HG03139 (cell line): ENCODE measurements at regions not wholly inside any gene's neighbourhood (a gene's known extent, or its start where the extent isn't known, plus 50 kb on each side); places are given as distances from the start of the nearest gene placed in this dataset.

Experiments
- ATAC-seq: cut with Tn5 transposase; IDR thresholded peaks from one replicate; pipeline ENCODE4 v1.9.1; 2021; ENCODE audit not compliant: unreplicated experiment

GRCh38 chr6:144646093-144647056, 361.2 kb downstream of the UTRN start:
- ATAC-seq, result no peak

- ATAC-seq, result no peak
These were observed 362.4 kb downstream of the UTRN start for GRCh38 chr6:144647406-144647964.

DNA sequence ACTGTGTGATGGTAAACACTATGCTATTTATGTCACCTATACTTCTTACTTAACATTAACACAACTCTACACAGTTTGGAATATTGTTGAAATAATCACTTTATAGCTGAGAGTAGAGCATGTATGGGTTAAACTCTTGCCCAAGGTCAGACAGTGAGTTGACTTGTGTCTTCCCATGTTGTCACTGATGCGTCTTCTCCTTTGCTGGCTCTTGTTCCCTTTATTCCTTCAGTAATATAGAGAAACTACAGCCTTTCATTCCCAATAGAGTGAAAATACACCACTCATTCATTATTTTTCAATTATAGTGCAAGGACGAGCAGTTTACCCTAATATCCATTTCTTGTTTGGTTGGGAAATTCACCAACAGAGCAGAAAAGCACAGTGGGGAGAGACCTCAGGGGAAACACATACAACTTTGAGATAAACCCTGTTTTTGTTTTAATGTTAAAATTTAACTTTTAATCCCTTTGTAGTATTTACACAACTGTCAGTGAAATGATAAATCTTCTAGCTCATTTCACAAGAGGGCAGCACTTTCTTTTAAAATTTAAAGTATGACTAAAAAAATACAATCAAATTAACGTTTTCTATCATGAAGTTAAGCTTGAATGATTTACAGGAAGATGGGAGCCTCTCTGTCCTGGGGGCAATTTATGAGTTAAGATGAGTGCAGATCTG, 363.0 kb downstream of the UTRN start:
- ATAC-seq, result no peak

- ATAC-seq, result no peak
These were observed 363.9 kb downstream of the UTRN start for GRCh38 chr6:144649085-144649484.

GRCh38 chr6:144651234-144651633, 366.1 kb downstream of the UTRN start:
- no peak for ATAC-seq

DNA sequence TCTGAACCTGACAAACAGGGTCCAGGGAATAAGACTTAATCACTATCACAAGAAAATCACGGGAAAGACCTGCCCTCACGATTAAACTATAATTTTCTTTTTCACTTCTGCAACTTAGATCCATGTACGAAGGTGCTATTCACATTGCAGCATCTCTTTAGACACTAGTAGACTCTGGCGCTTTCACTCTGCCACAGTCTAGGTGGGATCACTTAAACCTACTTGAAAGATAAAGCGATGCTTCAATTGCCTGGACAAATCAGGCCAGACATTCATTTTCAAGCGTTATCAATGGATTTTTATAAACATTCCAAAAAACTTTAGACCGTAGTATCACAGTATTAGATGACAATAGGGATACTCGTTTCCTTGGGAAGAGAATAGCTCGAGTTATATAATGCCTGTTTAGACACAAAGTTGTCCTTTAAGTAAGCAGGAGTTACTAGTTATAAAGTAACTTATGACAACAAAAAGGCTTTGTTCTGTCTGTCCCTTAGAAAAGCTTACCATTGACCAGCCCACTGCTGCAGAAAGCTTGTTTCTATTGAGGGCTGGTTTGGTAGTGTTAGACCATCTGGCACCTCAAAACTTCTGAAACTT, 367.3 kb downstream of the UTRN start:
- no peak for ATAC-seq

DNA sequence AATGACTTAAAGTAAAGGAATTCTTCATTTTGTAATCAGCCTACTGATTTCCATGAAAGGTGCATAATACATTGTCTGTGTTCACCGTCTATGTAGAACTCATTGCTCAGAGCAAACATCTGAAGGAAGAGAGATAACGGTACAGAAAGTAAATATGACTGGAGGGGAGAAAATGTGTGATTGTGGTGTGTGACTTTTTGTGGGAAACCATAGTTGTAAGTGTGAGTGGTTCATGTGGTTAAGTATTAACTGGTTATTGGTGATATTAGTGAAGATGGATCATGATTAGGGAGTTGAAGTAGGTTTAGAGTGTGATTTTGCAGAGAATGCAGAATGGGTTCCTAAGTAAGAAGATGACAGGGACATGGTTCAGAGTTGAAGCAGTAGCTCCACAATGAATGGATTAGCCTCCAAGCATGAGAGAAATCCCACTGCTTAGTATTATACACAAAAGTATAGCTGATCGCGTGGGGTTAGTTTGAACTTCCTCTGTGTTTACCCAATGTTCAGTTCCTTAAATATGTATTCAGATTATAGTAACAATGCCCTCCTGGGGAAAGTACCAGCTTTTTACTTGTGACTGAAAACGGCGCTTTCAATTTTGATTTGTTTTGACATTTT, 368.9 kb downstream of the UTRN start:
- ATAC-seq, result peak; percentile 83

- ATAC-seq, result peak; percentile 3
These were observed 369.4 kb downstream of the UTRN start for GRCh38 chr6:144654506-144654905.

GRCh38 chr6:144655376-144655775, 370.2 kb downstream of the UTRN start:
- ATAC-seq, result no peak

DNA sequence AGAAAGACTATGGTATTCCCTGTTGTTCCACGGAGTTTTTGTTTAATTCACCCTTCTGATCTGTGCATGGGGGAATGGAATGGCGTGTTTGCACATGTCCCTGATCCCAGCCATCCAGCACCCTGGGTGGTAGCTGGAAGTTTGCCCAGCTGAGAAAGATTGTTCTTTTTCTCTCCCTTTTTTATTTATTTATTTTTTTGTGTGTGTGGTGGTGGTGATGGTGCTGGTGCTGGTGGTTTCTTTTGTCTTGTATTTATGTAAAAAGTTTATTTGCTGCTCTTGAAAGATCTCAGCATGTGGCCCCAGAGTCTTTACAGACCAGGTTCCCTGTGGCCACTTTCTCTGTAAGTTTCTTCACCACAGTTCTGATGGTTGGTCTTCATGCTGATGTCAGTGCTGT, 372.6 kb downstream of the UTRN start:
- ATAC-seq, result no peak

GRCh38 chr6:144659202-144660182, 374.4 kb downstream of the UTRN start:
- peak; percentile 63 for ATAC-seq

DNA sequence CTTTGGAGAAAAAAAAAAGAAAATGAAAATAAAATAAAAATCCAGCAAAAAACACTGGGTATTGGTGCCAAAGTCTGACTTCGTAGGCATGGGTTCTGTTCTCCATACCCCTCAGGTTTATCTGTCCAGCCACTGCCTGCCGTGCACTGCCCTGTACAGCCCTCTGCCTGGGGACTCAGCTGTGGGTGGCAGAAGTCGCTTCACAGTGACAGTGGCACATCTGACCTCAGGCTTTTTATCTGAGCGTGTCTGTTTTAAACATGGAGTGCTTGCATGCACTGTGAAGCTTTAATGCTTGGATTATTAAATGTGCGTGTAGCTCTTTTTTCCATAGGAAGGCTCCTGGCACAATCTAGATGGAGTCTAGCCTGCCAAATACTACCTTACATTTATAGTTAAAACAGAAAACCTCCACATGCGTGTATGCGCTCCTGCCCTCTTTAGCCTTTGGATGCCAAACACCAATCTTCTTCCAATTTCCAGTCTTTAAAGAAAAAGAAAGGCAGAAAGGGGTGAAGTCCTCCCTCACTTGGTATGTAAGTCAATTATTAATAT, 375.5 kb downstream of the UTRN start:
- no peak for ATAC-seq

DNA sequence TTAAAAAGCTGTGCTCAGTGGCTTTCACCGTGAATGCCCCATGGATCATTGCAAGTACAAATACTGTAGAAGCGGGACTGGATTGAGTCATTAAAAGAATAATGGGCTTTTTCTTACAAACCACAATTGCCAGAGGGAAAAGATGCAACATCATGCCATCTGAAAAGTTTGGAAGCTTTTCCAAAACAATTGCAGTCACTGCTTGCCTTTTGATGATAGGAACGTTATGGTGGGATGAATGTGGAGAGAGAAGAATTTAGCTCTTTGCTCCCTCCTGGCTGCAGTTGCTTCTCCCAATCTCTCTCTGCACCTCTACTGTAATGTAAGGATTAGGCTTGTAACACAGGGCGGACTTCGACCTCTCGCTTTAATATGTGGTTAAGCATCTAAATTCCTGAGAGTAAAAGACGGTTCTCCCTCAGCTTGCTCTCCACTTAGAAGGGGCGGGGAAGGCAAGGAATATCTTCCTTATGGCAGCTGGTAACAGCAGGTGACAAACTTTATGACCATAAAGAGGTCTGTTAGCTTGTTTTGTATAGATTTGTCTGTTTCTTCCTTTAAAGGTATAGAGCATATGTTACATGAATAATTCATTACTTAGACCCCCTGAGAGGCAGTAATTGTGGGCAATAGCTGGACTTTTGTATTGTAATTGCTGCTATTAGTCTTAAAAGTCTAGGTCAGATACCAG, 376.1 kb downstream of the UTRN start:
- ATAC-seq, result no peak

GRCh38 chr6:144662812-144663365, 377.8 kb downstream of the UTRN start:
- ATAC-seq, result no peak

GRCh38 chr6:144664281-144664680, 379.1 kb downstream of the UTRN start:
- no peak for ATAC-seq

DNA sequence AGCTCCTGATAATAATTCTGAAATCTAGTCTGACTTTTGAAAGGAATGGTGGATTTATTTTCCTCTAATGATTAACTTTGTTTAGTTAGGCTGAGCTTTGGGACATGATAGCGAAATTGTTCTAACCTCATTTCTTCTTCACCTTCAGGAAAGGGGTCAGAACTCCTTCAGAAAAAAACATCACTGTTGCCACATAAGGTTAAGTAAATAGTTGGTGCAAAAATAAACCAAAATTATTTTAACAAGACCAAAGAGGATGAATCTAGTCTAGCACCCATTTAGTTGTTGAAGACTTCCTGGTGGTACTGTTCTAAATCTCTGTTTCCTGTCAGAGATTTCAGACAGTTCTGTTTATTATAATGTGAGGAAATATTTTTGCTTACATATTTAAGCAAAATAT, 379.8 kb downstream of the UTRN start:
- ATAC-seq, result no peak

- ATAC-seq, result no peak
These were observed 380.9 kb downstream of the UTRN start for GRCh38 chr6:144665932-144666450.

- ATAC-seq, result no peak
These were observed 381.6 kb downstream of the UTRN start for GRCh38 chr6:144666781-144667180.
